DMS79 treated with DMSO at 0.1 percent for 48 hours (cell line): ENCODE measurements at regions not wholly inside any gene's neighbourhood (a gene's known extent, or its start where the extent isn't known, plus 50 kb on each side); places are given as distances from the start of the nearest gene placed in this dataset.

Experiments used
- DNase-seq: peaks from one replicate; lab custom pipeline; 2025; lab: John Stamatoyannopoulos, UW

GRCh38 chr1:14303011-14303410 lies 295.5 kb upstream of the KAZN start:
- DNase-seq, result no peak

GRCh38 chr1:14304381-14304865 lies 294.1 kb upstream of the KAZN start:
- no peak for DNase-seq

DNA sequence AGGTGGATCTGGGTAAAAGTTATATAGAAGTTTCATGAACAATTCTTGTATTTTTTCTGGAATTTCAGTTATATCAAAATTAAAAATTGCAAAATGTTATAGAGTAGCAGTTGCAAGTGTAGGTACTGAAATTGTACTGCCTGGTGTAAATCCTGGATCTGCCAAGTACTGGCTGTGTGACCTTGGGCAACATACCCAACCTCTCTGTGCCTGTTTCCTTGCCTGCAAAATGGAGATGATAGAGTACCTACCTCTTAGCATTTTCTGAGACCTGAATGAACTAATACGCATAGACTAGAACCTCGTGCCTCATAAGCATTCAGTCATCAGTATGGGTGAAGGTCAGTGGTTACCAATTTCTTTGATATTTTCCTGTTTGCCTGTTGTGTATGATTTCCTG lies 290.0 kb upstream of the KAZN start:
- no peak for DNase-seq

- DNase-seq, result no peak
These were observed 288.5 kb upstream of the KAZN start for GRCh38 chr1:14309984-14310383.

GRCh38 chr1:14310476-14310875 lies 288.0 kb upstream of the KAZN start:
- no peak for DNase-seq

GRCh38 chr1:14313731-14314431 lies 284.6 kb upstream of the KAZN start:
- DNase-seq, result no peak

DNA sequence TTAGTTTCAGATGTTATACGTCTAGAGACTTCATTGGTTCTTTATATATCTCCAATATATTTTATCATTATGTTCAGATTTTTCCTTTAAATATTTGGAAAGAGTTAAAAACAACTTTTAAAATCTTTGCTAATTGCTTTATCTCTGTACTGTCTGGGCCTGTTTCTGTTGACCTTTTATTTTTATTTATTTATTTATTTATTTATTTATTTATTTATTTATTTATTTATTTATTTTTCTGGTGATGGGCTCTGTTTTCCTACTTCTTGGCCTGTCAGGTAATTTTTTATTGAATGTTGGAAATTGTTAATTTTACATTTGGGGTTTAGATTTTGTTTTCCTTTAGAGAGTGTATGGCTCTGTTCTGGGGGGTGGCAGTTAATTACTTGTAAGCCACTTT lies 279.7 kb upstream of the KAZN start:
- no peak for DNase-seq

DNA sequence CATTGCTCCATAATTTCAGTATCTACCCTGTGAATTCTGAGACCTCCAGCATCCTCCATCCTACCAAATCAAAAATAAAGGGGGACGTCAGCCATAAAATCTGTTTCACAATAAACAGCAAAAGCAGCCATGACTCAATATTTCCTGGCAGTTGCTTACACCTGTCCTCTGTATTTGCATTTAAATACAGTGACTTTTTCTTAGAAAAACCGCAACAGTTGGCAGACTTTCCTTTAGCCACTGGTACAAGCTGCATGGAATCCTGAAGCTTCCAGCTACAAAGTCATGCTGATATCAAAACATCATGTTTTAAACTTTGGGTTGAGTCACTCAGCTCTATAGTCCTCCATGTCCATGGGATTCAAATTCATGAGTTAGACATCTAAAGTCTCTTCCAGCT lies 278.0 kb upstream of the KAZN start:
- no peak for DNase-seq

GRCh38 chr1:14320986-14321385 lies 277.5 kb upstream of the KAZN start:
- no peak for DNase-seq

- no peak for DNase-seq
These were observed 277.1 kb upstream of the KAZN start for GRCh38 chr1:14321422-14321821.

DNA sequence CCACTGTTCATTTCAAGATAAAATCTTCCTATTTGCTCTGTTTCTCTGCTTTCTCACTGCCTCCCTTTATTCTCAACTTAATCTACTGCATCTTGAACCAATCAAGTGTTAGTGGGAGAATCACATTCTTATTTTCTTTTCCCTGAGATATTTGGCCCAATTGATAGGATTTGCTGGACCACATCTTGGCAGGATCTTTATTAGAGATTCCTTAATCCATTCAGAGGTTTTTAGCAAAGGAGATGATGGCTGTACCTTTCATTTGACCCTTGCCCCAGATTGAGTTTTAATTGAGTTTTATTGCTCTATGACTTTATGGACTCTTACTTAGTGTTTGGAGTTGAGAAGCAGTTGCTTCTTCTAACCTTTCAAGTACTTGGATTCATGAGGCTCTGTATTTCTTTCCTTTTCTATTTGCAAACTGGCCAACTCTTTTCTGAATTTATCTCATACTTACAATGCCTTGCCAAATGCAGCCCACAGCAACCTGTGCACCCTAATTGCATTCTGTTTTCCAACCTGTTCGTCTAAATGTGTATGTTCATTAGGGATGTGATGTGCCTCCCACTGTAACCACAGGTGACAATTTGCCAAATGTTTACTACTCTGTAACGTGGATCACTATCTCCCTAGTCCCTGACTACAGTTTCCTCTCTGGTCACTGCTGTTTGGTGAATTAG lies 274.8 kb upstream of the KAZN start:
- no peak for DNase-seq

- no peak for DNase-seq
These were observed 274.2 kb upstream of the KAZN start for GRCh38 chr1:14324248-14324630.

- DNase-seq, result no peak
These were observed 271.6 kb upstream of the KAZN start for GRCh38 chr1:14326857-14327256.

DNA sequence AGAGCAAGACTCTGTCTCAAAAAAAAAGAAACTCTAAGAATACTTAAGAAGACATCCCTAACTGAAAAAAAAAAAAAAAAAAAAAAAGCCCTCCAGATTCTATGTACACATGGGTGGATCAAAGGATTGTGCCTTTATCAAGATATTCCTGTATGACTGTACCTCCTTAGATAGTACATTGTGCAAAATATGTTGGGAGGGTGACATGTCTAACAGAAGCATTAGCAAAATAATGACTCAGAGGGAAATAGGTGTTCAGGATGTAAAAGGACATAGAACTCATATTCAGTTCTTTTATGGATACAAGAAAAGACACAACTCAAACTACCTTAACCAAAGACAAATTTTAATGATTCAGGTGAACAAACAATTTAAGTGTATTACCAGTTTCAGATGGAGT lies 269.8 kb upstream of the KAZN start:
- DNase-seq, result no peak

- no peak for DNase-seq
These were observed 266.3 kb upstream of the KAZN start for GRCh38 chr1:14332158-14332557.

GRCh38 chr1:14334336-14335176 lies 263.9 kb upstream of the KAZN start:
- DNase-seq, result no peak

- no peak for DNase-seq
These were observed 260.0 kb upstream of the KAZN start for GRCh38 chr1:14338509-14338908.

- no peak for DNase-seq
These were observed 259.2 kb upstream of the KAZN start for GRCh38 chr1:14339288-14339687.

- DNase-seq, result no peak
These were observed 258.3 kb upstream of the KAZN start for GRCh38 chr1:14340002-14340785.

DNA sequence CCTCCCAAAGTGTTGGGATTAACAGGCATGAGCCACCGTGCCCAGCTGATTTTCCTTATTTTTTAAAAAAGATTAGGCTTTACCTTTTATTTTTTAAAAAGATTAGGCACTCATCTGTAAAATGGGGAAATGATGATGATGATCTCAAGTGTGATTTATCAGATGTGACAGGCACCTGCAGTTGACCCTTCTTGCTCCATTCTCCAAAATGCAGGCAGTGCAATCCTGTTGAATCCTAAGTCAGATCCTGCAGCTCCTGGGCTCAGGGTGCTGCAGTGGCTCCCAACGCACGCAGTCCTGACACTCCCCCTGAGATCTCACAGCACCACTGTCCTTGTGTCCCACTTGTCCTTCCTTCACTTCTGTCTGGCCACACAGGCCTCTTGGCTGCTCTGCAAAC lies 257.3 kb upstream of the KAZN start:
- DNase-seq, result no peak

DNA sequence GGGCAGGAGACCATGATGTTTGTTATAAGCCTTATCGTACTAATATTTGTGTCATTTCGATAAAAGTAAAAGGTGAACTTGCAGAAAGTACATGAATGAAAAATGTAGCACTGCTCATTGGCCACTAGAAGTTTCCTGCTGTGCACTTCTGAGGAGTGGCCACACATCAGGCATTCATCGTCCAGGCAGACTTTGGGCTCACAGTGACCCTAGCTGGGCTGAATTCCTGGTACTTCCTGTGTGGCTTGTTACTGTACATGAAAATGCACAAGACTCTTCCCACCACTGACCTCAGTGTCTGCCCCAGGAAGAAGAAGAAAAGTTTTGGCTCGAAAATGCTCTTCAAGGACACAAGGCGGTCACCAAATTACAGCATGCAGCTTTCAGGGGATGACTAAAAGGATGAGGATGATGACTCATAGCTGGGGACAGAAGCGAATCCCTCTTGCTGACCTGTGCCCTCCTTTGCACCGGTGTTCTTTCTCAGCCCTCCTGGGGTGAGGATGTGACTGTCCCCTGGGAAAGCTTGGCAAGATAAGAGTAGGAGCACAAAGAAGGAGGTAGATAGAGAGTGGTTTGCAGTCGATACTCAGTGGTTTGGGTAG lies 252.4 kb upstream of the KAZN start:
- no peak for DNase-seq

- DNase-seq, result no peak
These were observed 251.3 kb upstream of the KAZN start for GRCh38 chr1:14347186-14347585.
